HG03066 (cell line): ENCODE measurements at regions not wholly inside any gene's neighbourhood (a gene's known extent, or its start where the extent isn't known, plus 50 kb on each side); places are given as distances from the start of the nearest gene placed in this dataset.

Source experiments
- ATAC-seq: cut with Tn5 transposase; IDR thresholded peaks from one replicate; pipeline ENCODE4 v1.9.1; 2021; ENCODE audit warnings: low read depth; ENCODE audit not compliant: unreplicated experiment

GRCh38 chr17:79361873-79362771 is 248.7 kb downstream of the RBFOX3 start:
- ATAC-seq: no peak

GRCh38 chr17:79361221-79361734 is 249.6 kb downstream of the RBFOX3 start:
- no peak for ATAC-seq

GRCh38 chr17:79360196-79360595 is 250.7 kb downstream of the RBFOX3 start:
- no peak for ATAC-seq

GRCh38 chr17:79356839-79357447 is 253.9 kb downstream of the RBFOX3 start:
- no peak for ATAC-seq

- no peak for ATAC-seq
Observed at GRCh38 chr17:79355165-79355564, 255.7 kb downstream of the RBFOX3 start.

GRCh38 chr17:79354173-79354820 is 256.6 kb downstream of the RBFOX3 start:
- ATAC-seq: no peak

- ATAC-seq: no peak
Observed at GRCh38 chr17:79353548-79353947, 257.3 kb downstream of the RBFOX3 start.

- no peak for ATAC-seq
Observed at GRCh38 chr17:79353016-79353415, 257.8 kb downstream of the RBFOX3 start.

GRCh38 chr17:79350533-79350932 is 260.3 kb downstream of the RBFOX3 start:
- no peak for ATAC-seq

- no peak for ATAC-seq
Observed at GRCh38 chr17:79349506-79350400, 261.1 kb downstream of the RBFOX3 start.

- no peak for ATAC-seq
Observed at GRCh38 chr17:79342376-79342775, 267.8 kb downstream of the ENGASE start.

- no peak for ATAC-seq
Observed at GRCh38 chr17:79341816-79342215, 267.2 kb downstream of the ENGASE start.

GRCh38 chr17:79341222-79341780 is 266.7 kb downstream of the ENGASE start:
- peak; percentile 14 for ATAC-seq

GRCh38 chr17:79340333-79341221 is 266.0 kb downstream of the ENGASE start:
- ATAC-seq: peak; percentile 79

- no peak for ATAC-seq
Observed at GRCh38 chr17:79339321-79339720, 264.7 kb downstream of the ENGASE start.

- ATAC-seq: no peak
Observed at GRCh38 chr17:79338604-79339003, 264.0 kb downstream of the ENGASE start.

- no peak for ATAC-seq
Observed at GRCh38 chr17:79338152-79338551, 263.5 kb downstream of the ENGASE start.

- ATAC-seq: no peak
Observed at GRCh38 chr17:79337053-79337452, 262.4 kb downstream of the ENGASE start.

GRCh38 chr17:79335456-79335855 is 260.8 kb downstream of the ENGASE start:
- ATAC-seq: no peak
